ENCODE measurements at regions not wholly inside any gene's neighbourhood (a gene's known extent, or its start where the extent isn't known, plus 50 kb on each side); places are given as distances from the start of the nearest gene placed in this dataset.

GRCh38 chr2:122019724-122020123, 264.3 kb downstream of the TSN start:
- TF ChIP-seq BHLHE40 (IDR thresholded peaks at IDR 0.05; ENCODE audit: borderline replicate concordance) = no peak
- no peak for TF ChIP-seq FOXM1 (IDR thresholded peaks at IDR 0.05; ENCODE audit: borderline replicate concordance)
- no peak for TF ChIP-seq SP1 (IDR thresholded peaks at IDR 0.05)
- no peak for TF ChIP-seq TARDBP (IDR thresholded peaks at IDR 0.05)
- TF ChIP-seq SUZ12 (IDR thresholded peaks at IDR 0.05) = no peak
- no peak for TF ChIP-seq FOXA1 (IDR thresholded peaks at IDR 0.05)
- no peak for TF ChIP-seq FOXK2 (IDR thresholded peaks at IDR 0.05)
- no peak for TF ChIP-seq ZNF384 (IDR thresholded peaks at IDR 0.05)
- TF ChIP-seq CTBP1 (IDR thresholded peaks at IDR 0.05; ENCODE audit: borderline replicate concordance) = no peak
- TF ChIP-seq L3MBTL2 (conservative IDR thresholded peaks at IDR 0.05) = no peak

Measured in HEK293T (cell line).